Gastrocnemius medialis (tissue), 4 donors: ENCODE measurements at regions not wholly inside any gene's neighbourhood (a gene's known extent, or its start where the extent isn't known, plus 50 kb on each side); places are given as distances from the start of the nearest gene placed in this dataset.

Source experiments
- ATAC-seq, 2 donors: fragments of 150-250 bp; one replicate each; pipeline ENCODE4 v1.9.1; 2016
- DNase-seq, 2 donors: peaks; one replicate each; pipeline ENCODE4 v3.0.0-alpha.2; 2019
- H3K27ac ChIP-seq, 4 donors: fragments of 200-600 bp; sonication (generic); 1 replicate in 1 of 4; 2 replicates in 3 of 4; pipeline ENCODE4 v1.5.1; 2016 to 2018; ENCODE audit warnings: mild to moderate bottlenecking in 2 of 4, moderate library complexity in 1 of 4
- H3K27me3 ChIP-seq, 3 donors: fragments of 200-600 bp; sonication (generic) in 2 of 3; 1 replicate in 1 of 3; 2 replicates in 2 of 3; pipeline versions ENCODE4 v1.5.1 to v1.6.0; 2016 to 2019; ENCODE audit warnings: mild to moderate bottlenecking in 1 of 3, moderate library complexity in 1 of 3
- H3K36me3 ChIP-seq, 2 donors: fragments of 200-600 bp; sonication (generic) in 1 of 2; one replicate each; pipeline ENCODE4 v1.5.1; 2017 to 2018
- H3K4me1 ChIP-seq, 2 donors: fragments of 200-600 bp; sonication (generic) in 1 of 2; one replicate each; pipeline ENCODE4 v1.5.1; 2016 to 2017; ENCODE audit warnings: mild to moderate bottlenecking in 2 of 2
- H3K4me3 ChIP-seq, 4 donors: fragments of 200-600 bp; sonication (generic) in 3 of 4; 1 replicate in 1 of 4; 2 replicates in 3 of 4; pipeline ENCODE4 v1.5.1; 2016 to 2019; ENCODE audit warnings: mild to moderate bottlenecking in 2 of 4
- H3K9me3 ChIP-seq, 3 donors: fragments of 200-600 bp; sonication (generic) in 2 of 3; 1 replicate in 1 of 3; 2 replicates in 2 of 3; pipeline ENCODE4 v1.5.1; 2016 to 2019
- CTCF ChIP-seq, 5 experiments: fragments of 450-650 bp in 3 of 5; fragments of 200-600 bp in 2 of 5; sonication (generic) in 2 of 5; IDR thresholded peaks in 4 of 5; conservative IDR thresholded peaks in 1 of 5; 1 replicate in 4 of 5; 2 replicates in 1 of 5; pipeline ENCODE4 v1.5.1; 2016 to 2019; ENCODE audit warnings: antibody characterized with exemption in 5 of 5, mild to moderate bottlenecking in 3 of 5, moderate library complexity in 3 of 5
- POLR2A ChIP-seq, 2 donors: fragments of 450-650 bp; IDR thresholded peaks; one replicate each; pipeline ENCODE4 v1.6.1; 2017; ENCODE audit warnings: antibody characterized with exemption in 2 of 2, mild to moderate bottlenecking in 2 of 2, moderate library complexity in 2 of 2
- in situ Hi-C, 4 donors: fragments of 200-750 bp; cut with MboI; loops; one replicate each; pipeline versions ENCODE4 v1.15.0 to v1.8.0; 2017; ENCODE audit warnings: low sequenced_read_pairs in 4 of 4
- intact Hi-C: fragments of 100-400 bp; cut with DNase I; formaldehyde crosslinking; loops from one replicate; pipeline ENCODE4 v1.15.1; 2023; ENCODE audit warnings: low total_unique reads

- DNase-seq (no peak), ATAC-seq (no peak)
- in situ Hi-C loops (no loop called here), intact Hi-C loops (no loop called here)
- Histone ChIP-seq H3K4me3 (no peak overlapping the region), H3K36me3 (no peaks in the 10 kb centered on the region), H3K9me3 (no peaks in the 10 kb centered on the region), H3K4me1 (no peaks in the 10 kb centered on the region), H3K27ac (no peak overlapping the region), H3K27me3 (no peaks in the 10 kb centered on the region)
- no peak for TF ChIP-seq CTCF (IDR thresholded peaks at IDR 0.05 in 4 of 5, conservative IDR thresholded peaks at IDR 0.05 in 1 of 5)
- no peak for TF ChIP-seq POLR2A (IDR thresholded peaks at IDR 0.05)
Measured at GRCh38 chr7:10468908-10469307, 504.8 kb upstream of the PHF14 start.

- Histone ChIP-seq H3K4me1 (no peaks in the 10 kb centered on the region), H3K27ac (no peak overlapping the region), H3K4me3 (no peak overlapping the region), H3K27me3 (no peaks in the 10 kb centered on the region), H3K36me3 (no peaks in the 10 kb centered on the region), H3K9me3 (no peaks in the 10 kb centered on the region)
- intact Hi-C loops (no loop called here), in situ Hi-C loops (no loop called here)
- ATAC-seq (no peak), DNase-seq (no peak)
- no peak for TF ChIP-seq CTCF (IDR thresholded peaks at IDR 0.05 in 4 of 5, conservative IDR thresholded peaks at IDR 0.05 in 1 of 5)
- TF ChIP-seq POLR2A (IDR thresholded peaks at IDR 0.05): no peak
Measured at GRCh38 chr7:10469476-10469875, 504.2 kb upstream of the PHF14 start.

GRCh38 chr7:10471280-10472058 is 502.2 kb upstream of the PHF14 start:
- in situ Hi-C loops: no loop called here
- ATAC-seq (no peak), DNase-seq (no peak)
- no peak for TF ChIP-seq POLR2A (IDR thresholded peaks at IDR 0.05)
- Histone ChIP-seq H3K4me1 (no peaks in the 10 kb centered on the region), H3K36me3 (no peaks in the 10 kb centered on the region), H3K4me3 (no peak overlapping the region), H3K27ac (no peak overlapping the region), H3K9me3 (no peaks in the 10 kb centered on the region), H3K27me3 (no peaks in the 10 kb centered on the region)
- intact Hi-C loops: no loop called here

GRCh38 chr7:10472115-10472514 is 501.6 kb upstream of the PHF14 start:
- H3K4me3 ChIP-seq: no peak overlapping the region
- in situ Hi-C loops: no loop called here
- H3K36me3 ChIP-seq: no peaks in the 10 kb centered on the region
- no peak for ATAC-seq
- H3K9me3 ChIP-seq: no peaks in the 10 kb centered on the region
- H3K27me3 ChIP-seq: no peaks in the 10 kb centered on the region
- TF ChIP-seq CTCF (IDR thresholded peaks at IDR 0.05 in 4 of 5, conservative IDR thresholded peaks at IDR 0.05 in 1 of 5) (no peak), POLR2A (IDR thresholded peaks at IDR 0.05) (no peak)
- H3K4me1 ChIP-seq: no peaks in the 10 kb centered on the region
- intact Hi-C loops: no loop called here
- no peak overlapping the region for H3K27ac ChIP-seq
- DNase-seq: no peak

- DNase-seq (no peak), ATAC-seq (no peak)
- H3K4me3 ChIP-seq: no peak overlapping the region
- no peak overlapping the region for H3K27ac ChIP-seq
- no peaks in the 10 kb centered on the region for H3K36me3 ChIP-seq
- H3K27me3 ChIP-seq: no peaks in the 10 kb centered on the region
- no peaks in the 10 kb centered on the region for H3K4me1 ChIP-seq
- in situ Hi-C loops (no loop called here), intact Hi-C loops (no loop called here)
- no peak for TF ChIP-seq CTCF (IDR thresholded peaks at IDR 0.05 in 4 of 5, conservative IDR thresholded peaks at IDR 0.05 in 1 of 5)
- TF ChIP-seq POLR2A (IDR thresholded peaks at IDR 0.05): no peak
- no peaks in the 10 kb centered on the region for H3K9me3 ChIP-seq
Measured at GRCh38 chr7:10473569-10473968, 500.1 kb upstream of the PHF14 start.
